ENCODE measurements at regions not wholly inside any gene's neighbourhood (a gene's known extent, or its start where the extent isn't known, plus 50 kb on each side); places are given as distances from the start of the nearest gene placed in this dataset.

DNA sequence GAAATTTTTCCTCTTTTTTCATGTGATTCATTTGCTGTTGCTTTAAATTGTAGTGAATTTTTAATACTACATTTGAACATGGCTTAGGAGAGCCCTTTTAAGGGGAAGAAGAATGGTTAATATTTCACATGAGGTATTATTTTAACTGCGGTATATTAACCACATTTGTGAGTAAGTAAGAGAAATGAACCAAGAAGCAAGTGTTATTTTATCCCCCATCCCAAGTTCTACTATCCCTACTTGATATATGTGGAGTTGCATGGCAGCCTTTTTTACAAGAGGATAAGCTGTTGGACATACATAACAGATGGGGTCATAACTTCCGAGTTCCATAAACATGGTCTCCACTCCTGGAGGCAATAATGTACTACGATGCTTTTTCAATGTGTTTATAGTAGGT lies 623.3 kb downstream of the LRFN5 start:
- no peak for DNase-seq (ENCODE audit: low spot score)

DNA sequence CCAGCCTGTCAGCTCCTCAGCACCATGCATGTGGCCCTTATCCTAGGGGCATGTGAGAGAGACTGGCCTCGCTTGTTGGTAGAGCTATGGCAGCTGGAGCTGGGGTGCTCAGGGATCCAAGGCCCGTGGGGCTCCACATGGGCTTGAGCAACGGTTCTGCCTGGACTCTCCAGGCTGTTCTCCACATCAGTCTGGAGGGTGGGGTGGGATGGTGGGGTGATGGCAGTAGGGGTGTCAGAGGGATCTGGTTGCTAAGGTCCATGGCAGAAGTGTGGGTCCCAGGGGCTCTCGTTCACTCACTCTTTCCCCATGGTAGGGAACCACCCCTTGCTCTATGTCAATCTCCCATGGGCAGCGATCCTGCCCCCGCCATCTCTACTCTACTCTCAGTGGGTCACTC lies 622.6 kb downstream of the LRFN5 start:
- DNase-seq (ENCODE audit: low spot score) = no peak

- no peak for DNase-seq (ENCODE audit: low spot score)
These were observed 621.9 kb downstream of the LRFN5 start for GRCh38 chr14:42228611-42229010.

GRCh38 chr14:42224053-42224888 lies 617.6 kb downstream of the LRFN5 start:
- DNase-seq (ENCODE audit: low spot score) = peak; percentile 60

GRCh38 chr14:42222924-42223471 lies 616.3 kb downstream of the LRFN5 start:
- no peak for DNase-seq (ENCODE audit: low spot score)

- no peak for DNase-seq (ENCODE audit: low spot score)
These were observed 608.4 kb downstream of the LRFN5 start for GRCh38 chr14:42214981-42215491.

- DNase-seq (ENCODE audit: low spot score) = no peak
These were observed 594.3 kb downstream of the LRFN5 start for GRCh38 chr14:42200957-42201356.

DNA sequence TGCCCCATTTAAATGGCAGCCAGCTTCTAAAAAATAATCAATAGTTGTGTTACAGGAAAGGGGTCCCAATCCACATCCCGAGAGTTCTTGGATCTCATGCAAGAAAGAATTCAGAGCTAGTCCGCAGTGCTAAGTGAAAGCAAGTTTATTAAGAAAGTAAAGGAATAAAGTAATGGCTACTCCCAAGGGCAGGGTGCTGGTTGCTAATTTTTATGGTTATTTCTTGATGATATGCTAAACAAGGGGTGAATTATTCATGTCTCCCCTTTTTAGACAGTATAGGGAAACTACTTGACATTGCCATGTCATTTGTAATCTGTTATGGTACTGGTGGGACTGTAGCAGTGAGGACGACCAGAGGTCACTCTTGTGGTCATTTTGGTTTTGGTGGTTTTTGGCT lies 591.3 kb downstream of the LRFN5 start:
- DNase-seq (ENCODE audit: low spot score) = no peak

DNA sequence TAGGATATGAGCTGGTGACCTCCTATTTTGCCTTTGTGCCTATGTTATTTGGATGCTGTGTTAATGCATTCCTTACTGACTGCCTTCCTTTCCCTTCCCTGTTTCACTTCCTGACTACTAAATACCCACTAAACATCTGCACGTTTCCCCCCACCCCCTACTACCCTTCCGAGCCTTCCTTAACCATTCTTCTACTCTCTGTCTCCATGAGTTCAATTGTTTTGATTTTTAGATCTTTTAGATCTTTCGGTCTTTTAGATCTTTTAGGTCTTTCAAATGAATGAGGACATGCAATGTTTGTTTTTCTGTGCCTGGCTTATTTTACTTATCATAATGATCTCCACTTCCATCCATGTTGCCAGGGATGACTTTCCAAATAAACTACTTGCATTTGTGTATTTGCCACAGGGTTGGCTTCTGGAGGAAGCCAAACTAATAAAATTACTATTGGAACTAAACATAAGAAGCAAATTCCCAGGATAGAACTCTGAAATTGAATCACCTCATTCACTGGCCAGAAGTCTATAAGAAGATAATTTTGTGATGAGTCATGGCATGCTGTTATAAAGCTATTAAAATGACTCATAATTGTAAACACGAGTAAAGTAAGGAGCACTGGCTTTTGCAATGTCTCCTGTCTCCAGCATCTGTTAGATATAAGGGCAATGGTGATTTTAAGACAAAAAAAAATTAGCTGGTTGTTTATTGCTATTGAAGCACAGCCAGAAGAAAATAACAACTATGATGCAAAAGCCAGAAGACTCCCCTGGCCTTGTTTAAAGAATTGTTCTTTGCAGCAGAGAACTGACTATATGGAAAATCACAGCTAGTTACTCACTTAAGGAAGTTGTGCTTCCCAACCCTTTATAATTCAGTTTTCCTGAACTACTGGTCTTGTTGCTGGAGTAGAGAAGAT lies 586.3 kb downstream of the LRFN5 start:
- DNase-seq (ENCODE audit: low spot score) = no peak

- DNase-seq (ENCODE audit: low spot score) = no peak
These were observed 584.1 kb downstream of the LRFN5 start for GRCh38 chr14:42190744-42191143.

DNA sequence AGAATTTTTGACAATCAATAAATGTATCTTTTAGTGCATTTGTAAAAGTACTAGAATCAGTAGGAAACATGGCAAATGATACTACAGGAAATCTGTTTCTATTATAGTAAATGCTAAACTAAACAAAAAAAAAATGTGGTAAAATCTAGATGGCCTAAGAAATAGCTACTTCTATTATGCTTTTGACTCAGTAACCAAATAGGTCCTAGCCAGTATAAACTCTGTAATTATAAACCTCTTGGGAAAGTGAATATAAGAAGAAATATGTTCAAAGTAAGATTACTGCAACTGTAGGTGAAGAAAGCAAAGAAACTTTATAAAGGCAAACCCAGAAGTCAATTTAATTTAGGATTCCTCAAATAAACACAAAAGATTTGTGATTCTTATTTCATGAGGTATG lies 581.2 kb downstream of the LRFN5 start:
- no peak for DNase-seq (ENCODE audit: low spot score)

- DNase-seq (ENCODE audit: low spot score) = no peak
These were observed 579.0 kb downstream of the LRFN5 start for GRCh38 chr14:42185718-42186117.

DNA sequence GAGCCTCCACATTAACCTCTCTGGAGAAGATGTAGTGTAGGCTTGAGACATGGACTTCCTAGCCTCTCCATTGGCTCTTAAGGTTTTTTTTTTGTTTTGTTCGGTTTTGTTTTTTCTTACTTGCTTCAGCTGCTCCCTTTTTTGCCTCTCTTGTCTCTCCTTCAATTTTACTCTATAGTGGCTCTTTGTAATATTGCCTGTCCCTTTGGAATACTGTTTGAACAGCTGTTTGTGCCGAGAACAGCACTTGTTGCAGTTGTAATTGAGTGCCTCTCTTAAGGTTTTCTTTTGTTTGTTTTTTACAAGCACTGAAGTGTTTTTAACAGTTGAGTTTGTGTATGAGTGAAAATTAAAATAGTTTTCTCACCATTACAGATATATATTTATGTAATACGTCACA lies 567.7 kb downstream of the LRFN5 start:
- DNase-seq (ENCODE audit: low spot score) = no peak

- DNase-seq (ENCODE audit: low spot score) = no peak
These were observed 566.5 kb downstream of the LRFN5 start for GRCh38 chr14:42173206-42173605.

- no peak for DNase-seq (ENCODE audit: low spot score)
These were observed 565.6 kb downstream of the LRFN5 start for GRCh38 chr14:42172304-42172703.

GRCh38 chr14:42163136-42163535 lies 556.5 kb downstream of the LRFN5 start:
- no peak for DNase-seq (ENCODE audit: low spot score)

- no peak for DNase-seq (ENCODE audit: low spot score)
These were observed 552.5 kb downstream of the LRFN5 start for GRCh38 chr14:42159138-42159537.

DNA sequence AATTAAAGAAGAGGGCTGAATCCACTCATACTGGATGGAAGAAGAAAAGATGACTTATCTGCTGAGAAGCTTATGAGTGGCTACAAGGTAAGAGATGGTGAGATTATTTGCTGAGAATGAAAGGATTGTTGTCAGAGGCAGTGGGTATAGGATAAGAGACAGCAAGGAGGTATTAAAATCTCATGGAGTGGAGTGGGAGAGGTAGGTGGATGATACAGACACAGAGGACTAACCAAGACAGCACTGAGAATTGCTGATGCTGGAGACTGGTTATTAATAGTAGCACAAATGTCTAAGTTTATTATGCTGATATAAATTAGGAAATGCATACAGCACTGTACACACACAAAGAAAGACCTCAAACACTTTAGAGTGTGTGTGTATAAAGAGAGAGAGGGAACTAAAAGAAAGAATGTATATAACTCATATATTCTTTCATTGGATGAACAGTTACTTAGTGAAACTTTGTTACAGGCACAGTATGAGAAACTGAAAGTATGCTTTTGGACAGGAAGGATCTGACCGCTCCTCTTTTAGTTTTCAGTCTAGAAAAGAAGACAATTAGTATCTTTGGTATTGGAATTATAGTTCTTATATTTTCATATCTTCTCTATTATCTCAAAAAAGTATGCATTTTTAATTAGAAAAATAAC lies 543.1 kb downstream of the LRFN5 start:
- no peak for DNase-seq (ENCODE audit: low spot score)

DNA sequence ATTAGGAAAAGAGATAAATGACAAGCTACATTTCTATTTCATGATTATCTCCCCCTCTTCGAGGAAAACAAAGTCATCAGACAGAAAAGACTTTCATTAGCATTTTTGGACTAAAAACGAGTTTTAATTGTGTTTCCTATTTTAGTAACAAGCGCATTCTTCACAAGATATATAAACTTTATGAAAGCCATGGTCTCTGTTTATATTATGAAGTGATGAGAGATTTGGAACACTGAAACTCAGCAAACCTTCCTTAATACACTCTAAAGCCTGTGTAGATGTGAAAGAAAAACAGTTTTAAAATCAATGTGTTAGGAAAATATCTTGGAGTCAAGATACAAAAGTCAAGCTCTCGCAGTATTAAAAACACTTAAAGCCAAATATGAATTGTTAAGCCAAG lies 539.1 kb downstream of the LRFN5 start:
- DNase-seq (ENCODE audit: low spot score) = no peak

- DNase-seq (ENCODE audit: low spot score) = no peak
These were observed 536.4 kb downstream of the LRFN5 start for GRCh38 chr14:42143114-42143513.

DNA sequence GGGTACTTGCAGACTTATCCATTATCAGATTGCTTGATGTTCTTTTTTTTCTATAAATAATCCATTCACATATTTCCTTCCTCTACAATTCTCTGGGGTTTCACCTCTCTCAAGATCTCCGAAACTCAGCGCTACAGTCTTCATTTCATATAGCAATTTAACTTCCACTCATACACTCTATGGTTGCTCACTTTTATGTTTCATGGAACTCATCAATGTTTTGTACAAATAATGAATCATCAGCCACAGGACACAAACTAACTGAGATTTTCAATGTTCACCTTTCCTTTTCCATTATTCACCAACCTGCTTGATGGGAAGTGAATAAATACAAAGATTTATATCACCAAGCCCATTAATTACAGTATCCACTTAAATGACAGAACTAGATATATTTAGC lies 534.7 kb downstream of the LRFN5 start:
- DNase-seq (ENCODE audit: low spot score) = no peak

- no peak for DNase-seq (ENCODE audit: low spot score)
These were observed 534.2 kb downstream of the LRFN5 start for GRCh38 chr14:42140831-42141279.
